Ovary (tissue), 7 donors: ENCODE measurements at regions not wholly inside any gene's neighbourhood (a gene's known extent, or its start where the extent isn't known, plus 50 kb on each side); places are given as distances from the start of the nearest gene placed in this dataset.

Source experiments
- DNase-seq, 5 donors: peaks; one replicate each; pipeline ENCODE4 v3.0.0-alpha.2; 2019 to 2020
- H3K27ac ChIP-seq, 2 donors: fragments of 200-600 bp; one replicate each; pipeline versions ENCODE4 v1.5.1 to v1.8.0; 2019 to 2022
- H3K27me3 ChIP-seq: fragments of 200-600 bp; one replicate; pipeline ENCODE4 v1.8.0; 2022
- H3K36me3 ChIP-seq: fragments of 200-600 bp; sonication (generic); one replicate; pipeline ENCODE4 v1.5.1; 2019
- H3K4me1 ChIP-seq: one replicate; pipeline ENCODE4 v1.8.1; 2013; ENCODE audit warnings: mild to moderate bottlenecking, moderate library complexity; ENCODE audit not compliant: insufficient read depth
- H3K4me3 ChIP-seq: fragments of 200-600 bp; sonication (generic); one replicate; pipeline ENCODE4 v1.5.1; 2017
- H3K9me3 ChIP-seq, 2 donors: fragments of 200-600 bp in 1 of 2; sonication (generic) in 1 of 2; one replicate each; pipeline versions ENCODE4 v1.5.1 to v1.8.1; 2013 to 2019; ENCODE audit warnings: mild to moderate bottlenecking in 1 of 2, moderate library complexity in 1 of 2
- CTCF ChIP-seq, 3 donors: fragments of 450-650 bp in 2 of 3; fragments of 200-600 bp in 1 of 3; IDR thresholded peaks; one replicate each; pipeline versions ENCODE4 v1.5.1 to v1.8.0; 2016 to 2022; ENCODE audit warnings: antibody characterized with exemption in 3 of 3, mild to moderate bottlenecking in 1 of 3
- EP300 ChIP-seq: sonication (generic); formaldehyde crosslinking; IDR thresholded peaks from one replicate; pipeline ENCODE4 v1.6.1; 2017; ENCODE audit warnings: antibody characterized with exemption
- POLR2A ChIP-seq: fragments of 450-650 bp; IDR thresholded peaks from one replicate; pipeline ENCODE4 v1.6.1; 2017; ENCODE audit warnings: antibody characterized with exemption, mild to moderate bottlenecking, moderate library complexity
- whole genome bisulfite sequencing, 3 donors: extraction: QIAGEN DNeasy Blood & Tissue Kit in 1 of 3; methylation state at CpG; one replicate each; pipeline versions ENCODE4 v1.1.5 to v1.1.7; 2013 to 2017; 5-methylcytosine and 5-hydroxymethylcytosine counted together
- intact Hi-C, 4 donors: fragments of 100-400 bp; cut with DNase I; formaldehyde crosslinking; loops; one replicate each; pipeline versions ENCODE4 v1.11.0 to v1.15.1; 2022 to 2023
- donor health status: DM: no; HTN: no; CAD: no; lungs with moderate emphysema.
- donor health status: DM: no; HTN: no; CAD: no.
- donor health status: Bipolar disorder and iron deficiency.
- donor health status: DM: no; HTN: no; CAD: no.
- donor health status: DM: yes; HTN: yes; CAD: no.

- H3K4me1 ChIP-seq: peaks cover 9% of the 10 kb centered on the region
- intact Hi-C loops: no loop called here
- 24 to 48% (median 29%) methylated on average over 5 of the region's 5 CpGs for WGBS, 3 donors
- no peak for DNase-seq
- H3K4me3 ChIP-seq: no peak overlapping the region
- H3K27ac ChIP-seq: no peak overlapping the region
- no peaks in the 10 kb centered on the region for H3K9me3 ChIP-seq
- H3K27me3 ChIP-seq: no peaks in the 10 kb centered on the region
- no peaks in the 10 kb centered on the region for H3K36me3 ChIP-seq
- no peak for TF ChIP-seq POLR2A
- TF ChIP-seq CTCF (IDR thresholded peaks at IDR 0.05): no peak
- no peak for TF ChIP-seq EP300
These were observed 148.6 kb upstream of the FOXN3 start for GRCh38 chr14:89565607-89566006.

- no peak for DNase-seq
- Histone ChIP-seq H3K27ac (no peak overlapping the region), H3K27me3 (no peaks in the 10 kb centered on the region), H3K9me3 (no peaks in the 10 kb centered on the region), H3K36me3 (no peaks in the 10 kb centered on the region), H3K4me3 (no peak overlapping the region), H3K4me1 (peaks cover 9% of the 10 kb centered on the region)
- intact Hi-C loops: no loop called here
- TF ChIP-seq POLR2A (no peak), EP300 (no peak), CTCF (IDR thresholded peaks at IDR 0.05) (no peak)
- WGBS, 3 donors: 91 to 98% (median 97%) methylated on average over 5 of the region's 5 CpGs
These were observed 148.0 kb upstream of the FOXN3 start for GRCh38 chr14:89564989-89565388.

GRCh38 chr14:89564286-89564957, 147.4 kb upstream of the FOXN3 start:
- Histone ChIP-seq H3K9me3 (no peaks in the 10 kb centered on the region), H3K27me3 (no peaks in the 10 kb centered on the region), H3K27ac (no peak overlapping the region), H3K4me1 (peaks cover 9% of the 10 kb centered on the region), H3K36me3 (no peaks in the 10 kb centered on the region), H3K4me3 (no peak overlapping the region)
- DNase-seq: no peak
- intact Hi-C loops: no loop called here
- WGBS, 3 donors: 84 to 91% (median 84%) methylated on average over 12 of the region's 12 CpGs
- TF ChIP-seq POLR2A: no peak
- no peak for TF ChIP-seq EP300
- no peak for TF ChIP-seq CTCF (IDR thresholded peaks at IDR 0.05)

- intact Hi-C loops: no loop called here
- H3K27ac ChIP-seq: no peak overlapping the region
- H3K4me1 ChIP-seq: peaks cover 9% of the 10 kb centered on the region
- no peaks in the 10 kb centered on the region for H3K9me3 ChIP-seq
- WGBS, 3 donors: 91 to 98% (median 94%) methylated on average over 1 of the region's 1 CpG
- H3K36me3 ChIP-seq: no peaks in the 10 kb centered on the region
- TF ChIP-seq CTCF (IDR thresholded peaks at IDR 0.05) (no peak), POLR2A (no peak), EP300 (no peak)
- no peaks in the 10 kb centered on the region for H3K27me3 ChIP-seq
- no peak for DNase-seq
- no peak overlapping the region for H3K4me3 ChIP-seq
These were observed 146.4 kb upstream of the FOXN3 start for GRCh38 chr14:89563471-89563870.
